ENCODE measurements at regions not wholly inside any gene's neighbourhood (a gene's known extent, or its start where the extent isn't known, plus 50 kb on each side); places are given as distances from the start of the nearest gene placed in this dataset.
A peak's percentile ranks its signal among the peaks of the same experiment; 100 is the strongest.

- H3K27ac ChIP-seq, result peak overlapping the region; percentile 26; the same call in 1 of the 2 replicates
These were observed 73.0 kb upstream of the NFKB1 start for GRCh38 chr4:102428122-102428521.

GRCh38 chr4:102429553-102429952, 71.6 kb upstream of the NFKB1 start:
- POLR2A ChIA-PET (ENCODE audit: unreplicated experiment), result no interaction called here
- Histone ChIP-seq H3K36me3 (ENCODE audit: low read depth) (no peaks in the 10 kb centered on the region), H3K4me1 (replicated peaks; ENCODE audit: insufficient read depth) (peaks cover 21% of the 10 kb centered on the region), H3K79me2 (ENCODE audit: low read depth) (0 out of 2 replicates have a peak, but pooled peaks cover 5% of the 10 kb centered on the region), H4K20me1 (ENCODE audit: insufficient read depth) (no peaks in the 10 kb centered on the region), H3K27me3 (ENCODE audit: insufficient read depth, low read depth) (no peaks in the 10 kb centered on the region), H3K9me2 (ENCODE audit: insufficient read depth) (no peaks in the 10 kb centered on the region), H3K4me2 (peak overlapping the region; percentile 98), H3K9me3 (ENCODE audit: insufficient read depth, low read depth) (no peaks in the 10 kb centered on the region), H3F3A (ENCODE audit: insufficient read depth, low read depth) (peaks cover 18% of the 10 kb centered on the region), H3K27ac (peak overlapping the region; percentile 85), H3K4me3 (peak overlapping the region; percentile 81; the same call in 1 of the 2 replicates), H2AFZ (no peak overlapping the region)
- intact Hi-C loops (cut with micrococcal nuclease; ENCODE audit: unreplicated experiment), result loop anchor here (1.0 kb wide), 1 partner anchor 84 kb away; the partner anchor contains the start of gene SLC39A8
- CTCF ChIA-PET, result interaction anchor here (0.7 kb wide), 3 partner anchors 112 to 1188 kb away, joined by 9 to 12 read pairs (median 11); no protein-coding TSS in a partner anchor
- TF ChIP-seq EZH2 (IDR thresholded peaks at IDR 0.05; ENCODE audit: low read depth) (no peak), CTCF (conservative IDR thresholded peaks at IDR 0.05) (no peak)
- BruUV-seq (replicated peaks), result no TSS peak
- peak; percentile 68 to 92 for DNase-seq

More at GRCh38 chr4:102428122-102428521, 73.0 kb upstream of the NFKB1 start:
- H3K27me3 ChIP-seq (ENCODE audit: insufficient read depth, low read depth), result no peaks in the 10 kb centered on the region
- BruUV-seq (replicated peaks), result no TSS peak
- no peaks in the 10 kb centered on the region for H3K9me3 ChIP-seq (ENCODE audit: insufficient read depth, low read depth)
- no peaks in the 10 kb centered on the region for H3K36me3 ChIP-seq (ENCODE audit: low read depth)
- TF ChIP-seq EZH2 (IDR thresholded peaks at IDR 0.05; ENCODE audit: low read depth), result no peak
- no peak for TF ChIP-seq CTCF (conservative IDR thresholded peaks at IDR 0.05)
- H3K4me1 ChIP-seq (replicated peaks; ENCODE audit: insufficient read depth), result peaks cover 21% of the 10 kb centered on the region
- no peaks in the 10 kb centered on the region for H3K9me2 ChIP-seq (ENCODE audit: insufficient read depth)
- ChIA-PET CTCF (no interaction called here), POLR2A (ENCODE audit: unreplicated experiment) (no interaction called here)
- DNase-seq, result no peak
- H4K20me1 ChIP-seq (ENCODE audit: insufficient read depth), result no peaks in the 10 kb centered on the region
- H2AFZ ChIP-seq, result no peak overlapping the region
- no peak overlapping the region for H3K4me3 ChIP-seq
- peaks cover 18% of the 10 kb centered on the region for H3F3A ChIP-seq (ENCODE audit: insufficient read depth, low read depth)
- no peak overlapping the region for H3K4me2 ChIP-seq
- intact Hi-C loops (cut with micrococcal nuclease; ENCODE audit: unreplicated experiment), result no loop called here
- 0 out of 2 replicates have a peak, but pooled peaks cover 5% of the 10 kb centered on the region for H3K79me2 ChIP-seq (ENCODE audit: low read depth)

- no TSS peak for BruUV-seq (replicated peaks)
These were observed 70.7 kb upstream of the NFKB1 start for GRCh38 chr4:102430461-102430910.

More at GRCh38 chr4:102430461-102430910, 70.7 kb upstream of the NFKB1 start:
- intact Hi-C loops (cut with micrococcal nuclease; ENCODE audit: unreplicated experiment), result loop anchor here (5.0 to 10.0 kb wide), 4 partner anchors 194 to 667 kb away; partner anchors contain the start of genes BDH2 and UBE2D3
- Histone ChIP-seq H3K9me2 (ENCODE audit: insufficient read depth) (no peaks in the 10 kb centered on the region), H4K20me1 (ENCODE audit: insufficient read depth) (no peaks in the 10 kb centered on the region), H3K4me3 (peak overlapping the region; percentile 81), H2AFZ (peak overlapping the region; percentile 91), H3K9me3 (ENCODE audit: insufficient read depth, low read depth) (no peaks in the 10 kb centered on the region), H3K4me2 (peak overlapping the region; percentile 98), H3F3A (ENCODE audit: insufficient read depth, low read depth) (peaks cover 18% of the 10 kb centered on the region), H3K4me1 (replicated peaks; ENCODE audit: insufficient read depth) (peaks cover 21% of the 10 kb centered on the region), H3K27ac (peak overlapping the region; percentile 85), H3K36me3 (ENCODE audit: low read depth) (no peaks in the 10 kb centered on the region), H3K79me2 (ENCODE audit: low read depth) (0 out of 2 replicates have a peak, but pooled peaks cover 5% of the 10 kb centered on the region), H3K27me3 (ENCODE audit: insufficient read depth, low read depth) (no peaks in the 10 kb centered on the region)
- no peak for TF ChIP-seq EZH2 (IDR thresholded peaks at IDR 0.05; ENCODE audit: low read depth)
- no peak for TF ChIP-seq CTCF (conservative IDR thresholded peaks at IDR 0.05)
- ChIA-PET CTCF (interaction anchor here (0.6 to 1.1 kb wide), 16 partner anchors 113 to 1520 kb away, joined by 5 to 15 read pairs (median 10); partner anchors contain the start of gene BDH2), POLR2A (ENCODE audit: unreplicated experiment) (no interaction called here)
- DNase-seq, result no peak
